Liver (tissue), 8 donors: ENCODE measurements at regions not wholly inside any gene's neighbourhood (a gene's known extent, or its start where the extent isn't known, plus 50 kb on each side); places are given as distances from the start of the nearest gene placed in this dataset.

ENCODE experiments used
- DNase-seq: peaks from one replicate; pipeline ENCODE4 v3.0.0-alpha.2; 2017; ENCODE audit warnings: low spot score
- H3K27ac ChIP-seq, 2 donors: one replicate each; pipeline ENCODE4 v1.7.0; 2013; ENCODE audit warnings: inconsistent platforms in 2 of 2, low read length in 2 of 2, control low read depth in 1 of 2, low read depth in 1 of 2, mild to moderate bottlenecking in 1 of 2
- H3K27me3 ChIP-seq, 4 donors: one replicate each; pipeline versions ENCODE4 v1.6.1 to v1.7.0; 2013; ENCODE audit warnings: low read length in 3 of 4, inconsistent platforms in 1 of 4, mild to moderate bottlenecking in 1 of 4, moderate library complexity in 1 of 4; ENCODE audit not compliant: control insufficient read depth in 4 of 4, insufficient read depth in 4 of 4
- H3K36me3 ChIP-seq, 4 donors: one replicate each; pipeline versions ENCODE4 v1.6.1 to v1.7.0; 2013; ENCODE audit warnings: low read length in 3 of 4, mild to moderate bottlenecking in 3 of 4, low read depth in 1 of 4, moderate library complexity in 1 of 4; ENCODE audit not compliant: control insufficient read depth in 4 of 4, insufficient read depth in 3 of 4
- H3K4me1 ChIP-seq, 4 donors: one replicate each; pipeline versions ENCODE4 v1.6.1 to v1.7.0; 2013; ENCODE audit warnings: low read length in 3 of 4, mild to moderate bottlenecking in 3 of 4, moderate library complexity in 1 of 4; ENCODE audit not compliant: control insufficient read depth in 4 of 4, insufficient read depth in 4 of 4
- H3K4me3 ChIP-seq, 3 donors: one replicate each; pipeline versions ENCODE4 v1.6.1 to v1.7.0; 2013; ENCODE audit warnings: low read length in 3 of 3, control low read depth in 1 of 3, low read depth in 1 of 3, mild to moderate bottlenecking in 1 of 3
- H3K9ac ChIP-seq, 2 donors: one replicate each; pipeline ENCODE4 v1.7.0; 2013; ENCODE audit warnings: low read length in 2 of 2, mild to moderate bottlenecking in 2 of 2, moderate library complexity in 2 of 2, control low read depth in 1 of 2, low read depth in 1 of 2
- H3K9me3 ChIP-seq, 4 donors: one replicate each; pipeline versions ENCODE4 v1.6.1 to v1.7.0; 2013; ENCODE audit warnings: low read length in 3 of 4; ENCODE audit not compliant: control insufficient read depth in 4 of 4
- ATF3 ChIP-seq: IDR thresholded peaks from 2 replicates; pipeline ENCODE4 v1.6.1; 2016; ENCODE audit warnings: antibody characterized with exemption
- EGR1 ChIP-seq, 2 donors: IDR thresholded peaks; 2 replicates each; pipeline ENCODE4 v1.6.1; 2016 to 2018; ENCODE audit warnings: antibody characterized with exemption in 2 of 2, low read depth in 2 of 2
- FOXA1 ChIP-seq: IDR thresholded peaks from 2 replicates; pipeline ENCODE4 v1.6.1; 2016; ENCODE audit warnings: antibody characterized with exemption
- JUND ChIP-seq, 2 donors: IDR thresholded peaks; 2 replicates each; pipeline ENCODE4 v1.6.1; 2016; ENCODE audit warnings: antibody characterized with exemption in 2 of 2
- NR2F2 ChIP-seq: IDR thresholded peaks from 2 replicates; pipeline ENCODE4 v1.6.1; 2016; ENCODE audit warnings: antibody characterized with exemption
- RAD21 ChIP-seq, 2 donors: IDR thresholded peaks; 2 replicates each; pipeline ENCODE4 v1.6.1; 2016; ENCODE audit warnings: antibody characterized with exemption in 2 of 2, mild to moderate bottlenecking in 2 of 2
- REST ChIP-seq: IDR thresholded peaks from 2 replicates; pipeline ENCODE4 v1.6.1; 2016; ENCODE audit warnings: antibody characterized with exemption, mild to moderate bottlenecking
- RXRA ChIP-seq, 2 donors: IDR thresholded peaks; 2 replicates each; pipeline ENCODE4 v1.6.1; 2017 to 2018; ENCODE audit warnings: antibody characterized with exemption in 2 of 2, mild to moderate bottlenecking in 1 of 2
- SP1 ChIP-seq: IDR thresholded peaks from 2 replicates; pipeline ENCODE4 v1.6.1; 2018; ENCODE audit warnings: antibody characterized with exemption, mild to moderate bottlenecking
- YY1 ChIP-seq: IDR thresholded peaks from 2 replicates; pipeline ENCODE4 v1.6.1; 2016; ENCODE audit warnings: antibody characterized with exemption, mild to moderate bottlenecking
- WGBS: extraction: QIAGEN DNeasy Blood & Tissue Kit; methylation state at CpG from one replicate; pipeline ENCODE4 v1.1.7; 2013; 5-methylcytosine and 5-hydroxymethylcytosine counted together
- TF ChIP-seq, protein P1 (sequence below): fragments of 150-350 bp; IDR thresholded peaks from 2 replicates; pipeline ENCODE4 v1.5.1; 2017; ENCODE audit warnings: improper control_type of control experiment, low read depth, low read length; ENCODE audit not compliant: missing input control
- TF ChIP-seq, protein P2 (sequence below): IDR thresholded peaks from 2 replicates; pipeline ENCODE4 v1.6.1; 2016; ENCODE audit warnings: antibody characterized with exemption
- donor health status: healthy.
- donor health status: healthy.
- donor health status: healthy.
- donor health status: healthy.
- donor health status: healthy.

- TF ChIP-seq, protein P1, sequence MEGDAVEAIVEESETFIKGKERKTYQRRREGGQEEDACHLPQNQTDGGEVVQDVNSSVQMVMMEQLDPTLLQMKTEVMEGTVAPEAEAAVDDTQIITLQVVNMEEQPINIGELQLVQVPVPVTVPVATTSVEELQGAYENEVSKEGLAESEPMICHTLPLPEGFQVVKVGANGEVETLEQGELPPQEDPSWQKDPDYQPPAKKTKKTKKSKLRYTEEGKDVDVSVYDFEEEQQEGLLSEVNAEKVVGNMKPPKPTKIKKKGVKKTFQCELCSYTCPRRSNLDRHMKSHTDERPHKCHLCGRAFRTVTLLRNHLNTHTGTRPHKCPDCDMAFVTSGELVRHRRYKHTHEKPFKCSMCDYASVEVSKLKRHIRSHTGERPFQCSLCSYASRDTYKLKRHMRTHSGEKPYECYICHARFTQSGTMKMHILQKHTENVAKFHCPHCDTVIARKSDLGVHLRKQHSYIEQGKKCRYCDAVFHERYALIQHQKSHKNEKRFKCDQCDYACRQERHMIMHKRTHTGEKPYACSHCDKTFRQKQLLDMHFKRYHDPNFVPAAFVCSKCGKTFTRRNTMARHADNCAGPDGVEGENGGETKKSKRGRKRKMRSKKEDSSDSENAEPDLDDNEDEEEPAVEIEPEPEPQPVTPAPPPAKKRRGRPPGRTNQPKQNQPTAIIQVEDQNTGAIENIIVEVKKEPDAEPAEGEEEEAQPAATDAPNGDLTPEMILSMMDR = no peak
- TF ChIP-seq RXRA (IDR thresholded peaks at IDR 0.05) (no peak), ATF3 (no peak), NR2F2 (no peak)
Observed at GRCh38 chr9:20208961-20209371, 413.3 kb downstream of the MLLT3 start (continued).

DNA sequence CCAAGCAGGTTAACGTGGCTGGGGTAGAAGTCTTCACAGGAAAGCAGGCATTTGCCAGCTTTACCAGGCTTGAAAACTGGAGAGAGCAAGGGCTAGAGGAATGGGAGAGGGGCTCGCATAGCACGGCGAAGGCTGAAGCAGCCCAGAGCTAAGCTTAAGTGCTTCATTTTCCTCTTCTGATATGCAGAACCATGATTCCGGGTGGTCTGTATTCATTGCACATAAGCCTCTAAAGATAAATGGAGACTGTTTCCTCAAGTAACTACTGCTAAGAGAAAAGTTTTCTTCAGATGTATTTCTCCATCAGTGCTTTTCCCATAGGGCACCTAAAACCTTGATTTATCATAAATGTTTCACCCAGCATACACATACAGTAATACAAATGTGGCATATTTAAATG is 414.1 kb downstream of the MLLT3 start:
- no peak overlapping the region for H3K27ac ChIP-seq
- H3K36me3 ChIP-seq = no peaks in the 10 kb centered on the region
- no peak overlapping the region for H3K9ac ChIP-seq
- TF ChIP-seq YY1 = no peak
- TF ChIP-seq RXRA (IDR thresholded peaks at IDR 0.05) = no peak
- no peak for TF ChIP-seq RAD21 (IDR thresholded peaks at IDR 0.05)
- no peak for TF ChIP-seq JUND (IDR thresholded peaks at IDR 0.05)
- TF ChIP-seq FOXA1 = no peak
- TF ChIP-seq, protein P2, sequence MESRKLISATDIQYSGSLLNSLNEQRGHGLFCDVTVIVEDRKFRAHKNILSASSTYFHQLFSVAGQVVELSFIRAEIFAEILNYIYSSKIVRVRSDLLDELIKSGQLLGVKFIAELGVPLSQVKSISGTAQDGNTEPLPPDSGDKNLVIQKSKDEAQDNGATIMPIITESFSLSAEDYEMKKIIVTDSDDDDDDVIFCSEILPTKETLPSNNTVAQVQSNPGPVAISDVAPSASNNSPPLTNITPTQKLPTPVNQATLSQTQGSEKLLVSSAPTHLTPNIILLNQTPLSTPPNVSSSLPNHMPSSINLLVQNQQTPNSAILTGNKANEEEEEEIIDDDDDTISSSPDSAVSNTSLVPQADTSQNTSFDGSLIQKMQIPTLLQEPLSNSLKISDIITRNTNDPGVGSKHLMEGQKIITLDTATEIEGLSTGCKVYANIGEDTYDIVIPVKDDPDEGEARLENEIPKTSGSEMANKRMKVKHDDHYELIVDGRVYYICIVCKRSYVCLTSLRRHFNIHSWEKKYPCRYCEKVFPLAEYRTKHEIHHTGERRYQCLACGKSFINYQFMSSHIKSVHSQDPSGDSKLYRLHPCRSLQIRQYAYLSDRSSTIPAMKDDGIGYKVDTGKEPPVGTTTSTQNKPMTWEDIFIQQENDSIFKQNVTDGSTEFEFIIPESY = no peak
- no peak for TF ChIP-seq EGR1 (IDR thresholded peaks at IDR 0.05; ENCODE audit: low read depth in 2 of 2)
- TF ChIP-seq REST = no peak
- TF ChIP-seq, protein P1 = no peak
- TF ChIP-seq SP1 = no peak
- WGBS = 81% methylated on average over 5 of the region's 5 CpGs
- H3K4me3 ChIP-seq = no peak overlapping the region
- H3K9me3 ChIP-seq = no peaks in the 10 kb centered on the region
- no peaks in the 10 kb centered on the region for H3K4me1 ChIP-seq
- no peak for DNase-seq
- H3K27me3 ChIP-seq = peaks cover 0 to 2% (median 0%) of the 10 kb centered on the region in 4 donors
